HG03064 (cell line): ENCODE measurements at regions not wholly inside any gene's neighbourhood (a gene's known extent, or its start where the extent isn't known, plus 50 kb on each side); places are given as distances from the start of the nearest gene placed in this dataset.

ENCODE experiments used
- ATAC-seq: cut with Tn5 transposase; IDR thresholded peaks from one replicate; pipeline ENCODE4 v1.9.1; 2021; ENCODE audit warnings: low read depth; ENCODE audit not compliant: unreplicated experiment

GRCh38 chr13:107099661-107100060 is 531.7 kb upstream of the ARGLU1 start:
- ATAC-seq: no peak

GRCh38 chr13:107097916-107098315 is 530.0 kb upstream of the ARGLU1 start:
- no peak for ATAC-seq

GRCh38 chr13:107095876-107096275 is 527.9 kb upstream of the ARGLU1 start:
- ATAC-seq: no peak

- no peak for ATAC-seq
Measured at GRCh38 chr13:107091861-107092260, 523.9 kb upstream of the ARGLU1 start.

- ATAC-seq: no peak
Measured at GRCh38 chr13:107091428-107091827, 523.5 kb upstream of the ARGLU1 start.

GRCh38 chr13:107088061-107088460 is 520.1 kb upstream of the ARGLU1 start:
- no peak for ATAC-seq

GRCh38 chr13:107079423-107080049 is 511.6 kb upstream of the ARGLU1 start:
- ATAC-seq: no peak

GRCh38 chr13:107078229-107078765 is 510.4 kb upstream of the ARGLU1 start:
- no peak for ATAC-seq

GRCh38 chr13:107076801-107077200 is 508.9 kb upstream of the ARGLU1 start:
- ATAC-seq: no peak

GRCh38 chr13:107075576-107075975 is 507.6 kb upstream of the ARGLU1 start:
- ATAC-seq: no peak

- ATAC-seq: no peak
Measured at GRCh38 chr13:107070792-107071191, 502.9 kb upstream of the ARGLU1 start.

- no peak for ATAC-seq
Measured at GRCh38 chr13:107069108-107069776, 501.3 kb upstream of the ARGLU1 start.

GRCh38 chr13:107067381-107067780 is 499.4 kb upstream of the ARGLU1 start:
- ATAC-seq: no peak

- no peak for ATAC-seq
Measured at GRCh38 chr13:107066355-107066754, 498.4 kb upstream of the ARGLU1 start.

GRCh38 chr13:107065036-107065435 is 497.1 kb upstream of the ARGLU1 start:
- no peak for ATAC-seq

- no peak for ATAC-seq
Measured at GRCh38 chr13:107057028-107057631, 489.2 kb upstream of the ARGLU1 start.

- no peak for ATAC-seq
Measured at GRCh38 chr13:107043021-107043956, 475.4 kb upstream of the ARGLU1 start.

GRCh38 chr13:107035778-107036177 is 467.8 kb upstream of the ARGLU1 start:
- ATAC-seq: no peak

- ATAC-seq: no peak
Measured at GRCh38 chr13:107035186-107035585, 467.2 kb upstream of the ARGLU1 start.

GRCh38 chr13:107034236-107034872 is 466.4 kb upstream of the ARGLU1 start:
- ATAC-seq: no peak
